PC-3 (cell line): ENCODE measurements at regions not wholly inside any gene's neighbourhood (a gene's known extent, or its start where the extent isn't known, plus 50 kb on each side); places are given as distances from the start of the nearest gene placed in this dataset.

Experiments
- EZH2 ChIP-seq: fragments of 300-600 bp; sonication (generic); IDR thresholded peaks from one replicate; pipeline ENCODE4 v1.6.1; 2017; ENCODE audit warnings: antibody characterized with exemption, mild to moderate bottlenecking, low read length; ENCODE audit not compliant: unreplicated experiment
- EZH2phosphoT487 ChIP-seq: fragments of 300-600 bp; sonication (generic); IDR thresholded peaks from 2 replicates; pipeline ENCODE4 v1.6.1; 2018; ENCODE audit warnings: mild to moderate bottlenecking, antibody characterized with exemption, low read length, borderline replicate concordance
- TF ChIP-seq, protein P1 (sequence below): fragments of 300-600 bp; sonication (generic); conservative IDR thresholded peaks from 2 replicates; pipeline ENCODE4 v1.5.1; 2017; ENCODE audit warnings: antibody characterized with exemption, low read depth, mild to moderate bottlenecking, low read length

DNA sequence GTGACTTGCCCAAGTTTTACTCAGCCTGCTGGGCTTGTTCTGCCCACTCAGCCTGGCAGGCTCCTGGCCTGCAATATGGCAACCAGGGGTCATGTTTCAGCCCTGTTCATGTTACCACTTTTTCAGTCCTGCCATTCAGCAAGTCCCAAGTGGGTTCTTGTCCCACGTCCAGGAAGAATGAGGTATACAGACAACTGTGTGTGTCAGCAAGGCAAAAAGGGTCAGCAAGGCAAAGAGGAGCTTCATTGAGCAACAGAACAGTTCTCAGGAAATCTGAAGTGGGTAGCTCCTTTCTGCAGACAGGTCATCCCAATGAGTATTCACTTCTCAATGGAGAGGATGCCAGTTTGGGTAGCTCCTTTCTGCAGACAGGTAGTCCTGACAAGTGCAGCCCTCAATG, 1233.3 kb upstream of the B3GALT2 start:
- TF ChIP-seq, protein P1, sequence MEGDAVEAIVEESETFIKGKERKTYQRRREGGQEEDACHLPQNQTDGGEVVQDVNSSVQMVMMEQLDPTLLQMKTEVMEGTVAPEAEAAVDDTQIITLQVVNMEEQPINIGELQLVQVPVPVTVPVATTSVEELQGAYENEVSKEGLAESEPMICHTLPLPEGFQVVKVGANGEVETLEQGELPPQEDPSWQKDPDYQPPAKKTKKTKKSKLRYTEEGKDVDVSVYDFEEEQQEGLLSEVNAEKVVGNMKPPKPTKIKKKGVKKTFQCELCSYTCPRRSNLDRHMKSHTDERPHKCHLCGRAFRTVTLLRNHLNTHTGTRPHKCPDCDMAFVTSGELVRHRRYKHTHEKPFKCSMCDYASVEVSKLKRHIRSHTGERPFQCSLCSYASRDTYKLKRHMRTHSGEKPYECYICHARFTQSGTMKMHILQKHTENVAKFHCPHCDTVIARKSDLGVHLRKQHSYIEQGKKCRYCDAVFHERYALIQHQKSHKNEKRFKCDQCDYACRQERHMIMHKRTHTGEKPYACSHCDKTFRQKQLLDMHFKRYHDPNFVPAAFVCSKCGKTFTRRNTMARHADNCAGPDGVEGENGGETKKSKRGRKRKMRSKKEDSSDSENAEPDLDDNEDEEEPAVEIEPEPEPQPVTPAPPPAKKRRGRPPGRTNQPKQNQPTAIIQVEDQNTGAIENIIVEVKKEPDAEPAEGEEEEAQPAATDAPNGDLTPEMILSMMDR: no peak
- TF ChIP-seq EZH2 (no peak), EZH2phosphoT487 (no peak)
